ENCODE measurements at regions not wholly inside any gene's neighbourhood (a gene's known extent, or its start where the extent isn't known, plus 50 kb on each side); places are given as distances from the start of the nearest gene placed in this dataset.

DNA sequence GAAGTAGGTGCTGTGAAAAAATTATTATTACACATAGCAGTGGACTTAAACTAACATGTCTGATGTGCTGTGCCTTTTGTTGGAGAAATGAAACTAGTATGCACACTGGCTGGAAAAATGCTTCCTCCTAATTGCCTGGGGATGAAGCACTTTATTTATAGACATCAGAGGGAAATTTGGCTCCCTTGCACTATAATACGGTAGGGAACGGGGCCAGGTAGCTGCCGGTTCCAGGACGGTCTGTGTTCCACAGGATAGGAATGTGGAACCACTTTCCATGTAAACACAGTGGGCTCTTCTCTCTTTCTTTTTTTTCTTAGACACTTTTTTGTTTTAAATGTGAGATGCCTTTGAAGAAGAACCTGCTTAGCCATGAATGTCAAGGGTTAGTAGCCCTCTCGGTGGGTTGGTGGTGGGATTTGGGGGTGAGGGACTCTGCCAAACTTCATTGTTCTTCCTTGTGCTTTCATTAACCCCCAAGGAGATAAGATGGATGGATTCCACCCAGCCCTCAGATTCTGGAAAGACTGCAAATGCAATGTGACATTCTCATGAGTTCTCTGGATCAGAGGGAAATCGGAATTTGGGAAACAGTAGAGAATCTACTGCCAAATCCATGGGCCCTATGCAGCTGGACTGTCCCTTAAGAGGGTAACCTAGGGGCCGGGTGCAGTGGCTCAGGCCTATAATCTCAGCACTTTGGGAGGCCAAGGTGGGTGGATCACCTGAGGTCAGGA, 58.0 kb upstream of the GSC start:
- FAIRE-seq (no peak), DNase-seq (ENCODE audit: low read depth, low spot score) (no peak)
- TF ChIP-seq, protein P1, sequence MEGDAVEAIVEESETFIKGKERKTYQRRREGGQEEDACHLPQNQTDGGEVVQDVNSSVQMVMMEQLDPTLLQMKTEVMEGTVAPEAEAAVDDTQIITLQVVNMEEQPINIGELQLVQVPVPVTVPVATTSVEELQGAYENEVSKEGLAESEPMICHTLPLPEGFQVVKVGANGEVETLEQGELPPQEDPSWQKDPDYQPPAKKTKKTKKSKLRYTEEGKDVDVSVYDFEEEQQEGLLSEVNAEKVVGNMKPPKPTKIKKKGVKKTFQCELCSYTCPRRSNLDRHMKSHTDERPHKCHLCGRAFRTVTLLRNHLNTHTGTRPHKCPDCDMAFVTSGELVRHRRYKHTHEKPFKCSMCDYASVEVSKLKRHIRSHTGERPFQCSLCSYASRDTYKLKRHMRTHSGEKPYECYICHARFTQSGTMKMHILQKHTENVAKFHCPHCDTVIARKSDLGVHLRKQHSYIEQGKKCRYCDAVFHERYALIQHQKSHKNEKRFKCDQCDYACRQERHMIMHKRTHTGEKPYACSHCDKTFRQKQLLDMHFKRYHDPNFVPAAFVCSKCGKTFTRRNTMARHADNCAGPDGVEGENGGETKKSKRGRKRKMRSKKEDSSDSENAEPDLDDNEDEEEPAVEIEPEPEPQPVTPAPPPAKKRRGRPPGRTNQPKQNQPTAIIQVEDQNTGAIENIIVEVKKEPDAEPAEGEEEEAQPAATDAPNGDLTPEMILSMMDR (optimal IDR thresholded peaks at IDR 0.05 in 1 of 3, IDR thresholded peaks at IDR 0.05 in 1 of 3, conservative IDR thresholded peaks at IDR 0.05 in 1 of 3; ENCODE audit: extremely low read depth in 1 of 3, insufficient read depth in 2 of 3, low read length in 3 of 3), result no peak
- TF ChIP-seq EZH2 (IDR thresholded peaks at IDR 0.05; ENCODE audit: low read length), result no peak
- H3K9me1 ChIP-seq (ENCODE audit: control insufficient read depth, extremely low read depth, insufficient read depth, low read length), result no peaks in the 10 kb centered on the region
- no peak overlapping the region for H3K4me3 ChIP-seq (ENCODE audit: control insufficient read depth in 2 of 3, extremely low read depth in 1 of 3, insufficient read depth in 2 of 3, low read depth in 1 of 3, low read length in 3 of 3)
- dilution Hi-C loops (cut with MboI; ENCODE audit: extremely low pct_ligation_motif_present, low sequenced_read_pairs), result no loop called here
- H3K4me2 ChIP-seq (ENCODE audit: control insufficient read depth, extremely low read depth, insufficient read depth, low read depth, low read length), result no peak overlapping the region
- H3K27ac ChIP-seq (ENCODE audit: control insufficient read depth, insufficient read depth, low read length), result no peak overlapping the region
- H3K9me3 ChIP-seq (ENCODE audit: control insufficient read depth, low read depth, low read length), result no peaks in the 10 kb centered on the region
- no peaks in the 10 kb centered on the region for H4K20me1 ChIP-seq (ENCODE audit: control insufficient read depth, extremely low read depth, insufficient read depth, low read length)
- H3K27me3 ChIP-seq (ENCODE audit: control insufficient read depth, extremely low read depth, insufficient read depth, low read length), result no peaks in the 10 kb centered on the region
- no peak overlapping the region for H2AFZ ChIP-seq (ENCODE audit: control insufficient read depth, low read length)
- no peaks in the 10 kb centered on the region for H3K79me2 ChIP-seq (ENCODE audit: control insufficient read depth, insufficient read depth, low read length)
- H3K9ac ChIP-seq (ENCODE audit: control insufficient read depth, extremely low read depth, insufficient read depth, low read length), result no peak overlapping the region
- H3K36me3 ChIP-seq (ENCODE audit: control insufficient read depth in 2 of 2, extremely low read depth in 1 of 2, insufficient read depth in 2 of 2, low read length in 2 of 2), result no peaks in the 10 kb centered on the region
- no peaks in the 10 kb centered on the region for H3K4me1 ChIP-seq (ENCODE audit: control insufficient read depth, extremely low read depth, insufficient read depth, low read length)

DNA sequence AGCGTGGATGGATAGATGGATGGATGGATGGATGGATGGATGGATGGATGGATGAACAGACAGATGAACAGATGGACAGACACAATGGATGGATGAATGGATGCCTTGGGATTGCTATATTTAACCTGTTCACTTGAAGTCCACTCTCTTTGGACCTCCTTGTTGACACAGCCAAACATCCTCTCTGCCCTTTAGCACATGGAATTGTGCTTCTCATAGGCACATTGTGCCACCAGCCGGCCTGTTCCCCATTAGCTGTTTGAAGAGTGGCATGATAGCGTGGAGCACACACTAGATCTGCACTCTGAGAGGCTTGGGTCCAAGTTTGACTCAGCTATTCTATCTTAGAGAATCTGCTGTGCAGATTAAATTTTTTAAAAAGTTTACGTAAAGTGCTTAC, 56.9 kb upstream of the GSC start:
- no peak for DNase-seq (ENCODE audit: low read depth, low spot score)
- FAIRE-seq, result no peak
- Histone ChIP-seq H3K4me2 (ENCODE audit: control insufficient read depth, extremely low read depth, insufficient read depth, low read depth, low read length) (no peak overlapping the region), H3K27ac (ENCODE audit: control insufficient read depth, insufficient read depth, low read length) (no peak overlapping the region), H4K20me1 (ENCODE audit: control insufficient read depth, extremely low read depth, insufficient read depth, low read length) (no peaks in the 10 kb centered on the region), H3K9ac (ENCODE audit: control insufficient read depth, extremely low read depth, insufficient read depth, low read length) (no peak overlapping the region), H3K27me3 (ENCODE audit: control insufficient read depth, extremely low read depth, insufficient read depth, low read length) (no peaks in the 10 kb centered on the region), H3K9me1 (ENCODE audit: control insufficient read depth, extremely low read depth, insufficient read depth, low read length) (no peaks in the 10 kb centered on the region), H3K36me3 (ENCODE audit: control insufficient read depth in 2 of 2, extremely low read depth in 1 of 2, insufficient read depth in 2 of 2, low read length in 2 of 2) (no peaks in the 10 kb centered on the region), H3K4me1 (ENCODE audit: control insufficient read depth, extremely low read depth, insufficient read depth, low read length) (no peaks in the 10 kb centered on the region), H3K4me3 (ENCODE audit: control insufficient read depth in 2 of 3, extremely low read depth in 1 of 3, insufficient read depth in 2 of 3, low read depth in 1 of 3, low read length in 3 of 3) (no peak overlapping the region), H3K9me3 (ENCODE audit: control insufficient read depth, low read depth, low read length) (no peaks in the 10 kb centered on the region), H2AFZ (ENCODE audit: control insufficient read depth, low read length) (no peak overlapping the region), H3K79me2 (ENCODE audit: control insufficient read depth, insufficient read depth, low read length) (no peaks in the 10 kb centered on the region)
- TF ChIP-seq EZH2 (IDR thresholded peaks at IDR 0.05; ENCODE audit: low read length), result no peak
- TF ChIP-seq, protein P1 (optimal IDR thresholded peaks at IDR 0.05 in 1 of 3, IDR thresholded peaks at IDR 0.05 in 1 of 3, conservative IDR thresholded peaks at IDR 0.05 in 1 of 3; ENCODE audit: extremely low read depth in 1 of 3, insufficient read depth in 2 of 3, low read length in 3 of 3), result no peak
- dilution Hi-C loops (cut with MboI; ENCODE audit: extremely low pct_ligation_motif_present, low sequenced_read_pairs), result no loop called here

All from keratinocyte (primary cell).